Cardiac fibroblast (primary cell): ENCODE measurements at regions not wholly inside any gene's neighbourhood (a gene's known extent, or its start where the extent isn't known, plus 50 kb on each side); places are given as distances from the start of the nearest gene placed in this dataset.

Source experiments
- DNase-seq, 2 donors: peaks; one replicate each; pipeline versions ENCODE4 v3.0.0 to v3.0.0-alpha.2; 2010; ENCODE audit warnings: low read depth in 2 of 2
- H3K4me3 ChIP-seq, 2 donors: replicated peaks in 1 of 2; 1 replicate in 1 of 2; 2 replicates in 1 of 2; pipeline ENCODE4 v1.5.1; 2011; ENCODE audit warnings: low read depth in 2 of 2, low read length in 2 of 2, mild to moderate bottlenecking in 2 of 2, moderate library complexity in 1 of 2
- CTCF ChIP-seq: IDR thresholded peaks from one replicate; pipeline ENCODE4 v1.5.1; 2011; ENCODE audit warnings: low read depth, mild to moderate bottlenecking, low read length, inconsistent platforms

GRCh38 chr9:24731754-24732153, 186.1 kb upstream of the IZUMO3 start:
- no peak for DNase-seq
- no peak overlapping the region for H3K4me3 ChIP-seq
- no peak for TF ChIP-seq CTCF

GRCh38 chr9:24721621-24722020, 175.9 kb upstream of the IZUMO3 start:
- no peak for DNase-seq
- no peak for TF ChIP-seq CTCF
- H3K4me3 ChIP-seq, result no peak overlapping the region

GRCh38 chr9:24712206-24712605, 166.5 kb upstream of the IZUMO3 start:
- H3K4me3 ChIP-seq, result no peak overlapping the region
- DNase-seq, result no peak
- TF ChIP-seq CTCF, result no peak

- H3K4me3 ChIP-seq, result no peak overlapping the region
- no peak for TF ChIP-seq CTCF
- no peak for DNase-seq
These were observed 163.1 kb upstream of the IZUMO3 start for GRCh38 chr9:24708814-24709213.

GRCh38 chr9:24698881-24699518, 153.3 kb upstream of the IZUMO3 start:
- no peak overlapping the region for H3K4me3 ChIP-seq
- TF ChIP-seq CTCF, result no peak
- no peak for DNase-seq

GRCh38 chr9:24672336-24672735, 126.6 kb upstream of the IZUMO3 start:
- no peak for TF ChIP-seq CTCF
- no peak for DNase-seq

GRCh38 chr9:24657387-24657786, 111.7 kb upstream of the IZUMO3 start:
- DNase-seq, result no peak
- H3K4me3 ChIP-seq, result no peak overlapping the region
- no peak for TF ChIP-seq CTCF

More at GRCh38 chr9:24672336-24672735, 126.6 kb upstream of the IZUMO3 start:
- H3K4me3 ChIP-seq, result no peak overlapping the region
